ENCODE measurements at regions not wholly inside any gene's neighbourhood (a gene's known extent, or its start where the extent isn't known, plus 50 kb on each side); places are given as distances from the start of the nearest gene placed in this dataset.

DNA sequence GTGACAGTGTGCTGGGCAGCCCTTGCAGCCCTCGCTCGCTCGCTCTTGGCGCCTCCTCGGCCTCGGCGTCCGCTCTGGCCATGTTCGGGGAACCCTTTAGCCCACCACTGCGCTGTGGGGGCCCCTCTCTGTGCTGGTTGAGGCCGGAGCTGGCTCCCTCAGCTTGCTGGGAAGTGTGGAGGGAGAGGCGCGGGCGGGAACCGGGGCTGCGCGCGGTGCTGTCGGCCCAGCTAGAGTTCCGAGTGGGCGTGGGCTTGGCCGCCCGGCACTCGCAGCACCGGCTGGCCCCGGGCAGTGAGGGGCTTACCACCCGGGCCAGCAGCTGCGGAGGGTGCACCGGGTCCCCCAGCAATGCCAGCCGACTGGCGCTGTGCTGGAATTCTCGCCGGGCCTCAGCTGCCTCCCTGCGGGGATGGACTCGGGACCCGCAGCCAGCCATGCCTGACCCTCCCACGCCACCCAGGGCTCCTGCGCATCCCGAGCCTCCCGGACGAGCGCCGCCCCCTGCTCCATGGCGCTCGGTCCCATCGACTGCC is 770.1 kb upstream of the GALNTL6 start:
- no peak for DNase-seq (ENCODE audit: low read depth, low spot score)
- H3K4me3 ChIP-seq (ENCODE audit: low read depth, low read length) = no peak overlapping the region
- TF ChIP-seq CTCF (IDR thresholded peaks at IDR 0.05; ENCODE audit: low read depth, low read length) = no peak
- in situ Hi-C loops (cut with HindIII; ENCODE audit: low sequenced_read_pairs) = no loop called here

DNA sequence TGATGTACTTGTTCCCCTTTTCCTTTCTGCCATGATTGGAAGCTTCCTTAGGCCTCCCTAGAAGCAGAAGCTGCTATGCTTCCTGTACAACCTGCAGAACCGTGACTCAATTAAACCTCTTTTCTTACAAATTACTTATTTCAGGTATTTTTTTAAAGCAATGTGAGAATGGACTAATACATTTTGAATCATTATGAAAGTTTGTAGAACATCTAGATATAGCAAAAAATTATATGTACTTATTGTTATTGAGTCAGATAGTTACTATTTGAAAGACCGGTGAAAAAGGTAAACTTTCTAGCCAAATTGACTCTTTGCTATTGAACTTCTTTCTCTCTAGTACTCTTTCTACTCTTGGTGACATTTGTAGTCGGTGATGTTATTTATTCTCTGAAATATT is 777.3 kb upstream of the GALNTL6 start:
- no peak for TF ChIP-seq CTCF (IDR thresholded peaks at IDR 0.05; ENCODE audit: low read depth, low read length)
- in situ Hi-C loops (cut with HindIII; ENCODE audit: low sequenced_read_pairs) = no loop called here
- no peak for DNase-seq (ENCODE audit: low read depth, low spot score)
- no peak overlapping the region for H3K4me3 ChIP-seq (ENCODE audit: low read depth, low read length)

DNA sequence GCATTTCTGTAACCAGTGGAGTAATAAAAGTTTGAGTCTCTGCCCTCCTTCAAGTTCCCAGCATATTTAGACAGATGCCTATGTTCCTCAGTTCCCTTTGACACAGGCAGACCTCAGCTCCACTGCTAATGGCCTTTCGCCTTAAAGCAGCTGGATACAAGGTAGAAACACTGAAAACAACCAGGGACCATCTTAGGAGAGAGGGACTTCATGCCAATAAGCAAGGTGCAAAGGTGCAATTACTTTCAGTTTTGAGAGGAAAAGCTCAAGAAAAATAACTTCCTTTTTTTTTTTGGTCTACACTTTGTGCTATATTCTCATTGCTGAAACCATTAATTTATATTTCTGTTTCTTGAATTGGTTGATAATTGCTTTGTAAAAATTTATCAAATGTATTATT is 781.9 kb upstream of the GALNTL6 start:
- no peak overlapping the region for H3K4me3 ChIP-seq (ENCODE audit: low read depth, low read length)
- in situ Hi-C loops (cut with HindIII; ENCODE audit: low sequenced_read_pairs) = no loop called here
- no peak for TF ChIP-seq CTCF (IDR thresholded peaks at IDR 0.05; ENCODE audit: low read depth, low read length)
- DNase-seq (ENCODE audit: low read depth, low spot score) = no peak

- H3K4me3 ChIP-seq (ENCODE audit: low read depth, low read length) = no peak overlapping the region
- no peak for DNase-seq (ENCODE audit: low read depth, low spot score)
- in situ Hi-C loops (cut with HindIII; ENCODE audit: low sequenced_read_pairs) = no loop called here
- TF ChIP-seq CTCF (IDR thresholded peaks at IDR 0.05; ENCODE audit: low read depth, low read length) = no peak
Observed at GRCh38 chr4:171025776-171026175, 787.4 kb upstream of the GALNTL6 start.

- H3K4me3 ChIP-seq (ENCODE audit: low read depth, low read length) = no peak overlapping the region
- TF ChIP-seq CTCF (IDR thresholded peaks at IDR 0.05; ENCODE audit: low read depth, low read length) = no peak
- in situ Hi-C loops (cut with HindIII; ENCODE audit: low sequenced_read_pairs) = no loop called here
- no peak for DNase-seq (ENCODE audit: low read depth, low spot score)
Observed at GRCh38 chr4:171025343-171025742, 787.9 kb upstream of the GALNTL6 start.

- TF ChIP-seq CTCF (IDR thresholded peaks at IDR 0.05; ENCODE audit: low read depth, low read length) = no peak
- in situ Hi-C loops (cut with HindIII; ENCODE audit: low sequenced_read_pairs) = no loop called here
- H3K4me3 ChIP-seq (ENCODE audit: low read depth, low read length) = no peak overlapping the region
- no peak for DNase-seq (ENCODE audit: low read depth, low spot score)
Observed at GRCh38 chr4:171024720-171025303, 788.4 kb upstream of the GALNTL6 start.

All from astrocyte of the spinal cord (primary cell).